ENCODE measurements at regions not wholly inside any gene's neighbourhood (a gene's known extent, or its start where the extent isn't known, plus 50 kb on each side); places are given as distances from the start of the nearest gene placed in this dataset.

DNA sequence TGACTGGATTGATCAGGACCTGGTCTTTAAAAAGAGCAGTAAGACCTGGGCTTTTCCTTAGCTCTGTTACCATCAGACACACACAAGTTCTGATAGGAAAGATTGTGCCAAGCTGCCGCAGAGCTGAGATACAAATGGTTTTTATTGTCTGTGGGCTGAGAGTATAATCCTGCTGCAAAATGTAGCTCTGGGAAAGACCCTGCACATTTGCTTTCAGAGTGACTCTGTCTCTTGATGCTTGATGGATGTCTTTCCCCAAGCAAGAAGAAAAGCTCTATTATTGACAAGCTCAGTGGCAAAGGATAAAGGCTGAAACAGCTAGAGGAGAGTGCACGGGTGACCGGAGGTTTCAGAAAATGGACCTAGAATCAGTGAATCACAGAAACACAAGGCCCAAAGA is 95.3 kb upstream of the PARD3B start:
- H3K27ac ChIP-seq (ENCODE audit: low read length), result no peak overlapping the region
- no peak for DNase-seq
- no peaks in the 10 kb centered on the region for H3K4me1 ChIP-seq (ENCODE audit: low read length)
- H3K4me3 ChIP-seq (ENCODE audit: low read length), result no peak overlapping the region
- H3K36me3 ChIP-seq (replicated peaks; ENCODE audit: insufficient read depth, low read length), result no peaks in the 10 kb centered on the region
- TF ChIP-seq, protein P1, sequence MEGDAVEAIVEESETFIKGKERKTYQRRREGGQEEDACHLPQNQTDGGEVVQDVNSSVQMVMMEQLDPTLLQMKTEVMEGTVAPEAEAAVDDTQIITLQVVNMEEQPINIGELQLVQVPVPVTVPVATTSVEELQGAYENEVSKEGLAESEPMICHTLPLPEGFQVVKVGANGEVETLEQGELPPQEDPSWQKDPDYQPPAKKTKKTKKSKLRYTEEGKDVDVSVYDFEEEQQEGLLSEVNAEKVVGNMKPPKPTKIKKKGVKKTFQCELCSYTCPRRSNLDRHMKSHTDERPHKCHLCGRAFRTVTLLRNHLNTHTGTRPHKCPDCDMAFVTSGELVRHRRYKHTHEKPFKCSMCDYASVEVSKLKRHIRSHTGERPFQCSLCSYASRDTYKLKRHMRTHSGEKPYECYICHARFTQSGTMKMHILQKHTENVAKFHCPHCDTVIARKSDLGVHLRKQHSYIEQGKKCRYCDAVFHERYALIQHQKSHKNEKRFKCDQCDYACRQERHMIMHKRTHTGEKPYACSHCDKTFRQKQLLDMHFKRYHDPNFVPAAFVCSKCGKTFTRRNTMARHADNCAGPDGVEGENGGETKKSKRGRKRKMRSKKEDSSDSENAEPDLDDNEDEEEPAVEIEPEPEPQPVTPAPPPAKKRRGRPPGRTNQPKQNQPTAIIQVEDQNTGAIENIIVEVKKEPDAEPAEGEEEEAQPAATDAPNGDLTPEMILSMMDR (IDR thresholded peaks at IDR 0.05; ENCODE audit: low read length), result no peak
- no peaks in the 10 kb centered on the region for H3K79me2 ChIP-seq (ENCODE audit: low read length)
- no peak overlapping the region for H3K4me2 ChIP-seq (ENCODE audit: low read depth, low read length)
- H3F3A ChIP-seq (ENCODE audit: insufficient read depth, low read length), result no peaks in the 10 kb centered on the region
- H3K27me3 ChIP-seq (replicated peaks; ENCODE audit: insufficient read depth, low read length), result no peaks in the 10 kb centered on the region
- no peaks in the 10 kb centered on the region for H3K9me2 ChIP-seq (replicated peaks; ENCODE audit: insufficient read depth, low read length)
- no peaks in the 10 kb centered on the region for H4K20me1 ChIP-seq (ENCODE audit: insufficient read depth, low read length)
- H3K9ac ChIP-seq (ENCODE audit: low read length), result no peak overlapping the region
- H2AFZ ChIP-seq (ENCODE audit: low read length), result no peak overlapping the region
- no peaks in the 10 kb centered on the region for H3K9me3 ChIP-seq (replicated peaks; ENCODE audit: insufficient read depth, low read length)

DNA sequence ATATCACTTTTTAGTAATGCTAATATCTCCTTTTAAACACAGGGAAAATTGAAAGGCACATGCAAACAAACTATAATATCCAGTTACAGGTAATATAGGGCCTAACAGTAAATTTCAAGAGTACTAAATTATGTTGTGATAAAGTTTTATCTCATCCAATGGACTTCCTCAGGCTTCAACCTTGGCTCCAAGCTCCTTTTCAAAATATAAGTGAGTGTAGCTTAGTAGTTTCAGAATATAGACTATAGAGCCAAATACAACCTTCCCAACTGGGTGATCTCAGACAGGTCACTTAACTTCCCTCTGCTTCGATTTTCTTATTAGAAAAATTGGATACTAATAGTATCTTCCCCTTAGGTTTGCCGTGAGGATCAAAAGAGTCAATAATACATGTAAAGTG is 93.5 kb upstream of the PARD3B start:
- Histone ChIP-seq H3K9ac (ENCODE audit: low read length) (no peak overlapping the region), H3K9me2 (replicated peaks; ENCODE audit: insufficient read depth, low read length) (no peaks in the 10 kb centered on the region), H3F3A (ENCODE audit: insufficient read depth, low read length) (no peaks in the 10 kb centered on the region), H3K79me2 (ENCODE audit: low read length) (no peaks in the 10 kb centered on the region), H3K27me3 (replicated peaks; ENCODE audit: insufficient read depth, low read length) (no peaks in the 10 kb centered on the region), H3K4me2 (ENCODE audit: low read depth, low read length) (no peak overlapping the region), H4K20me1 (ENCODE audit: insufficient read depth, low read length) (no peaks in the 10 kb centered on the region), H3K27ac (ENCODE audit: low read length) (no peak overlapping the region), H3K9me3 (replicated peaks; ENCODE audit: insufficient read depth, low read length) (no peaks in the 10 kb centered on the region), H3K4me3 (ENCODE audit: low read length) (no peak overlapping the region), H3K4me1 (ENCODE audit: low read length) (0 out of 2 replicates have a peak, but pooled peaks cover 4% of the 10 kb centered on the region), H3K36me3 (replicated peaks; ENCODE audit: insufficient read depth, low read length) (no peaks in the 10 kb centered on the region), H2AFZ (ENCODE audit: low read length) (no peak overlapping the region)
- TF ChIP-seq EZH2phosphoT487 (IDR thresholded peaks at IDR 0.05; ENCODE audit: low read length), result no peak
- TF ChIP-seq EZH2 (optimal IDR thresholded peaks at IDR 0.05; ENCODE audit: low read depth, low read length), result no peak
- TF ChIP-seq, protein P1 (IDR thresholded peaks at IDR 0.05; ENCODE audit: low read length), result no peak
- DNase-seq, result no peak

DNA sequence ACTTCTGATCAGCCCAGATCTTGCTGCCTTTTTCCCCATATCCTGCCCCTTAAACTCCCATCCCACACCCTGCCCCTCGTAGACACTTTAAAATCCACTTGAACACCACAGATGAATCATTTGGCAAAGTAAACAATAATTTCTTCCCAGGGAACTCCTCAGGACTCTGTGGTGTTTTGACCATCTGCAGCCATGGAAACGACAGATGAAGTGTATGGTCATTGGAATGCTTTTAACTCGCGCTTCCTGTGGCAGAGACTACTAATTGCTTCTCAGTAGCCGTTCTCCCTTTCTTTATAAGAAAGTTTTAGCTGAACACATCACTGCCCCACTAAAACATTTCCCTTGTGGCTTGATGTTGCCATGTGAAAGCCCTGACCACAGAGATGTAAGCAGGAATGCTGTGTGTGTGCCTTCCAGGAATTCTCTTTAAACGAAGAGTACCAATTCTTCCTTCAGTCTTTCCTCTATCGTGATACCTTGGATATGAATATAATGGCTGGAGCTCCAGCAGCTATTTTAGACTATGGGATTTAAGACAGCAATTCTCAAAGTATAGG is 92.7 kb upstream of the PARD3B start:
- no peaks in the 10 kb centered on the region for H3K27me3 ChIP-seq (replicated peaks; ENCODE audit: insufficient read depth, low read length)
- H3K4me3 ChIP-seq (ENCODE audit: low read length), result no peak overlapping the region
- H2AFZ ChIP-seq (ENCODE audit: low read length), result no peak overlapping the region
- H3K9me3 ChIP-seq (replicated peaks; ENCODE audit: insufficient read depth, low read length), result no peaks in the 10 kb centered on the region
- TF ChIP-seq, protein P1 (IDR thresholded peaks at IDR 0.05; ENCODE audit: low read length), result no peak
- TF ChIP-seq EZH2 (optimal IDR thresholded peaks at IDR 0.05; ENCODE audit: low read depth, low read length), result no peak
- no peak for TF ChIP-seq EZH2phosphoT487 (IDR thresholded peaks at IDR 0.05; ENCODE audit: low read length)
- no peak overlapping the region for H3K4me2 ChIP-seq (ENCODE audit: low read depth, low read length)
- no peaks in the 10 kb centered on the region for H3K36me3 ChIP-seq (replicated peaks; ENCODE audit: insufficient read depth, low read length)
- no peak for DNase-seq
- no peak overlapping the region for H3K9ac ChIP-seq (ENCODE audit: low read length)
- H3F3A ChIP-seq (ENCODE audit: insufficient read depth, low read length), result no peaks in the 10 kb centered on the region
- no peak overlapping the region for H3K27ac ChIP-seq (ENCODE audit: low read length)
- no peaks in the 10 kb centered on the region for H4K20me1 ChIP-seq (ENCODE audit: insufficient read depth, low read length)
- H3K4me1 ChIP-seq (ENCODE audit: low read length), result 0 out of 2 replicates have a peak, but pooled peaks cover 8% of the 10 kb centered on the region
- no peaks in the 10 kb centered on the region for H3K9me2 ChIP-seq (replicated peaks; ENCODE audit: insufficient read depth, low read length)
- H3K79me2 ChIP-seq (ENCODE audit: low read length), result no peaks in the 10 kb centered on the region
